Stimulated activated naive CD4-positive, alpha-beta T cell (primary cell): ENCODE measurements at regions not wholly inside any gene's neighbourhood (a gene's known extent, or its start where the extent isn't known, plus 50 kb on each side); places are given as distances from the start of the nearest gene placed in this dataset.

Experiments used
- DNase-seq, 6 experiments: peaks; one replicate each; lab custom pipeline; 2025; lab: John Stamatoyannopoulos, UW

- DNase-seq = no peak
Measured at GRCh38 chr20:56801971-56802755, 173.1 kb downstream of the TFAP2C start.

DNA sequence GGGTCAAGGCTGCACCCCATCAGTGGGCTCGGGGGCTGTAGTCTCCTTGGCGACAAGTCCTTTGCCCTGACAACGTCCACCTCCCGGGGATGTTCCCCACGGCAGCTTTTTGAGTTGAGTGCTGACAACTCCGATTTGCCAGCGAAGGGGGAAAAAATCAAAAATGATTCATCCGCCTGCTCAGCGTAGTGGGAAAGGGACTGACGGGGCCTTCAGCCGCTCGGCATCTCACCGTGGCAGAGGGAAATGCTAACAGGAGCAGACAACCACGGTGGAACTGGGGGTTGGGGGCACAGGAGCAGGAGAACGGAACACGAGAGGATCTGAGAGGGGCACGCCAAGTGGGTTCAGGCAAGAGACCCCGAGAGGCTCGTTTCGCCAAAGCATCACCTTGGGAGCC, 173.7 kb downstream of the TFAP2C start:
- no peak for DNase-seq

- no peak for DNase-seq
Measured at GRCh38 chr20:56805313-56805712, 176.2 kb downstream of the TFAP2C start.

GRCh38 chr20:56805966-56806365, 176.9 kb downstream of the TFAP2C start:
- no peak for DNase-seq

GRCh38 chr20:56806952-56807517, 177.9 kb downstream of the TFAP2C start:
- no peak for DNase-seq

DNA sequence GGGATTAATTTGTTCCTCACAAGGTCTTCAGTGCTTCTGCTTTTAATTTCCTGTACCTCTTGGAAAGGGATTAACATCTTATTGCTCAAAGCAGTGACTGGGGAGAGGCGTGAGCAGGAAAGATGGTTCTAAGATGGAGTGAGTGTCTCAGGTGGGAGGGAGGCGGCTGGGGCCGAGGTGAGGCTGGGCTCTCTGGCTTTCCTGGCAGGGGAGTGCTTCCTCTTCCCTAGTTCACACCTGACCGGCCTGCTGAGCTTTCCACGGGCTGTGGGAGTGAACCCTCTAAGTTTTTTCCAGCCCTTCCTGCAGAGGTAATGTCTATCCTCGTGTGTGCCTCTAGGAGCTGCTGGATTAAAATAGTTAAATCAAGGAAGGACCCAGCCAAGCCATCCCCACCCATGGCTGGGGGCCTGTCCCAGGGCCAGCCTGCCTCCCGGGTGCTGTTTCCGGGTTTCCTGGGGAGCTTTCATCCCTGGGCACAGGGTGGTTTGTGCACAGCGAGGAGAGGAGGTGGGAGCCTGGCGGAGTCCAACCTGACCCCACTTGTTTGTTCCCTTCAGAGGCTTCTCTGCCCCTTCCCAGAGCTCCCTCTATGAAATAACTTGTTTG, 179.1 kb downstream of the TFAP2C start:
- no peak for DNase-seq

DNA sequence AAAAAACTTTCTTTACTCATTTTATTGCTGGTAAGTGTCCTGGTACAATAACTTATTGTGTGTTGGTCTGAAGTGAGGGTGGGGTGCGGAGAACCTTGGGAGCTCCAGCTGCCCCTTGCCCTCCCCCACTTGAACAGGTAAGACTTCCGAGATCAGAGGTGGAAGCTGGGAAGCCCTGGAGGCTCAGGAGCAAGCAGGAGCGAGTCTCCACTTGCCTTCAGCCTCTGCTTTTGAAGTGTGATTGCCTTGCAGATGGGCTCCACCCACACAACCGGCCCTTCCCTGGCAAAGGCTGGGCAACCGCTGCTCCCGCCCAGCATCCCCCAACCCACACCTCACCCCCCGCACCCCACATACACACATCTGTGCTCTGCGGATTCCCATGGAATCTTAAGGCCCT, 179.6 kb downstream of the TFAP2C start:
- DNase-seq = no peak

GRCh38 chr20:56809668-56810067, 180.6 kb downstream of the TFAP2C start:
- DNase-seq = no peak

GRCh38 chr20:56810141-56810540, 181.0 kb downstream of the TFAP2C start:
- no peak for DNase-seq

DNA sequence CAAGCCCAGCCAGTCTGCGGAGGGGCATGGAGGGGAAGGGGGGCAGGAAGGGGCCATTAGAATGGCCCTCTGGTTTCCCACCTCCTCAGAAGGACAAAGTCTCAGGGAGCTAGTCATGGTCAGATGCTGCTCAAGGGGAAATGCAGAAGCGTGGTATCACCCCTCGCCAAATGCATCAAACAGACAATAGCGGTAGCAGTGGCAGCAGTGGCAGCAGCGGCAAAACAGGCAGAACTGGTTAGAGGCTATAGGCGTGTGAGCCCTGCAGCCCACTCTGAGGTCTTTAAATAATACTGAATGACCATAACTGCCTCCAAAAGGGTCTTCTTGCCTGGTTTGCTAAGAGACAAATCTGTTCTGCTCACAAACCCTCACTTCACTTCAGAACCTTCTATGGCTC, 186.7 kb downstream of the TFAP2C start:
- no peak for DNase-seq

GRCh38 chr20:56816349-56816748, 187.2 kb downstream of the TFAP2C start:
- no peak for DNase-seq

DNA sequence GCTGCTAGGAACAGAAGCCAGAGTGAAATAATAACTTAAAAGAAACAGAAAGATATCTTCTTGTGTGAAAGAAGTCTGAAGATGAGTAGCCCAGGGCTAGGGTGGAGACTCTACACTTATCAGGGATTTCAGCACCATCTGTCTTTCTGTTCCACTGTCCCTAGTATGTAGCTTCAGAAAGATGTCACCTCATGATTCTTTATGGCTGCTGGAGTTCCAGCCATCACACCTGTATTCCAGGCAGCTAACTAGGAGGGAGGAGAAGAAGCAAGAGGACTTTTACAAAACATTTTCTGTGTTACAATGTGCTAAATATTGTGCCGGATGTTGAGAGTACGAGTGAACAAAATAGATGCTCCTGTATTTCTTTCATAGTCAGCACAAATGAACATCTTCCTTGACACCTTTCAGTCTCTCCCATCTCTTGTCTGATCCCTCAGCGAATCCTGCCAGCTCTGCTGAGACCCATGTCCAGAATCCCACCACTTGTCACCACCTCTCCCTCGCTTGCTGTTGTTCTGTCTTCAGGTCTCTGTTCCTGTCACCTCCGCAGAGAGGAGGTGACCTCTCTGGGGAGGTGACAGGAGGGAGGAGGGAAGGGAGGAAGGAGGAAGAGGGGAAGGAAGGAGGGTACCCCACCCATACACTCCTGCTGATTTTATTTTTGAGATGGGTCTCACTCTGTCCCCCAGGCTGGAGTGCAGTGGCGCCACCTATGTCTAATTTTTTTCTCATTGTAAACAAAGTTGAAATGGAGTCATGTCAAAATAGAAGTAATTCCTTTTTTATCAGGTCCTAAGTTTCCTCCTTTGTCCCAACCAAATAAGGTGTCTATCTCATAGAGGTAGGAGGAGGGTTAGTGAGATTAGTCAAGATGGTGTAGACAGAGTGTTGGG, 188.9 kb downstream of the TFAP2C start:
- no peak for DNase-seq

GRCh38 chr20:56820984-56821383, 191.9 kb downstream of the TFAP2C start:
- DNase-seq = no peak

DNA sequence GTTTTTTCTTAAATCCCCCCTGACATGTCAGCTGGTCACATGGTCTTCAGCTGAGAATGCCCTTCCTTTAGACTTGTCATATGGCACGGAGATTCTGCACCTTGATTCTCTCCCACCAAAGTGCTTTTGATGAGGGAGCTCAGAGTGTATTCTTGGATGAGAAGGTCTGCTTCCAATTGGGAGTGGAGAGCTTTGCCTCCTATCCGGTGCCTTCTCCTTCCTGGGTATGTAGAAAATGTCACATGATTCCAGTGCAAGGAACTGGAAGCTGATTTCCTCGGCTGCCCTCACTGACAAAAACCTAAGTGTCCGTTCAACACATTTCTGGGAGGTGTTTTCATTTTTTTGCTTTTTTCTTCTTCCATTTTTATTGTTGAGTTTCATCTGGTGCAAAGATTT, 197.2 kb downstream of the TFAP2C start:
- DNase-seq = no peak

GRCh38 chr20:56826705-56827665, 197.9 kb downstream of the TFAP2C start:
- no peak for DNase-seq

GRCh38 chr20:56827763-56828162, 198.7 kb downstream of the TFAP2C start:
- no peak for DNase-seq

DNA sequence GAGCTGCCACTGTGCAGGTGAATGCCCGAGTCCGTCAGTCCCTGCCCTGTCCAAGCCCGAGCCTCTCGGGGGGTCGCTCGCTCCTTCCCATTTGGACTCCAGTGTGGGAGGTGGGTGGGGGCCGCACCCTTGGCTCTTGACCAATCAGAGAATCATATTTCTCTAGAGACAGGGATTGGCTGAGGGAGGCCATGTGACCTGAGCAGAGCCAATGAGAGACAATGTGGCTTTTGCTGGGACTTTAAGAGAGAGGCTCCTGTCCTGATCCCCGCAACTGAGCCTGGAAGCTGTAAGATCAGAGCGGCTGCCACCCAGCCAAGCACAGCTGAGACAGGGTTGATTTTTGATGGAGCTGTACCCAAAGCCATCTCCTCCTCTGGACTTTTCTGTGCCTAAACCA, 199.3 kb downstream of the TFAP2C start:
- no peak for DNase-seq

GRCh38 chr20:56829788-56830385, 200.8 kb downstream of the TFAP2C start:
- DNase-seq = no peak

DNA sequence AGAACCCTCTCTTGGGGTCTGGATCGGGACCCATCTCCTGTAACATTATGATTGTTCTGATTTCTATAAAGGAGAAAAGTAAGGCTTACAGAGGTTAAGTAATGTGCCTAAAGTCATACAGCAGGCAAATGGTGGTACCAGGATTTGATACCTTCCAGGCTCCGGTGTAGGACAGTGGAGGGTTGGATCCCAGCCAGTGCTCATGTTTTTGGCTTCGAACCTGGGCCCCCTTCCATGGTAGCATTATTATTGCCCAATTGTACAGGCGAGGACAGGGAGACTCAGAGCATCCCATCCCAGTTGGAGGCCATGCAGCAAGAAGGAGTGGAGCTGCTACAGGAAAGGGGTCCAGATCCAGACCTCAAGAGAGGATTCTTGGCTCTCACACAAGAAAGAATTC, 202.7 kb downstream of the TFAP2C start:
- DNase-seq = no peak

GRCh38 chr20:56833427-56833826, 204.3 kb downstream of the TFAP2C start:
- no peak for DNase-seq
